EH (cell line): ENCODE measurements at regions not wholly inside any gene's neighbourhood (a gene's known extent, or its start where the extent isn't known, plus 50 kb on each side); places are given as distances from the start of the nearest gene placed in this dataset.

Experiments used
- DNase-seq: peaks from one replicate; pipeline ENCODE4 v3.0.0-alpha.2; 2015; ENCODE audit warnings: low read depth

DNA sequence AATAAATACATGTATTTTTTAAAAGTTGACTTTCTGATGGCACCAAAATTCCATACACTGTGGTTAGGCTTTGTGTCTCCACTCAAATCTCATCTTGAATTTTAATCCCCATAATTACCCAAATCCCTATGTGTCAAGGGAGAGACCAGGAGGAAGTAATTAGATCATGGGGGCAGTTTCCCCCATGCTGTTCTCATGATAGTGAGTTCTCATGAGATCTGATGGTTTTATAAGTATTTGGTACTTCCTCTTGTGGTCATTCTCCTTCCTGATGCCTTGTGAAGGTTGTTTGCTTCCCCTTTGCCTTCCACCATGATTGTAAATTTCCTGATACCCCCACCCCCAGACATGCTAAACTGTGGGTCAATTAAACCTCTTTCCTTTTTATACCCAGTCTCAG lies 1218.4 kb upstream of the PRMT6 start:
- DNase-seq, result no peak

GRCh38 chr1:105865546-105865945 lies 1190.9 kb upstream of the PRMT6 start:
- no peak for DNase-seq

GRCh38 chr1:105872817-105873216 lies 1183.7 kb upstream of the PRMT6 start:
- DNase-seq, result no peak

GRCh38 chr1:105874621-105875020 lies 1181.9 kb upstream of the PRMT6 start:
- no peak for DNase-seq

DNA sequence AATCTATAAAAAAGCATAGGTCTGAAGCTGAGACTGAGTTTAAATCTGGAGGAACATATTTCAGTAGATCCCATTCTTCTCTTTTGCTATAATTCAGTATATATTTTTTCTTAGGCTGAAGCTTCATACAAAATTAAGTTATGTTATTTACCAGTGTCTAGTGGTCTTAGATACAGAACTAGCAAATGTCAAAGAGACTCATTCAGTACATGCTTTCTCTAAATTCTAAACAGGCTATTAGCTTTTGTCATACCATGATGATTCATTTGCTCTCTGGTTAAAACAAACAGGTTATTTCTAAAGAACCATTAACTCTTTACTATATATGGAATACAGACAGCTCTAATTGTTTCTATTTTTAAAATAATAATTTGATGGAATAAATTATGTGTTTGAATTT lies 1170.2 kb upstream of the PRMT6 start:
- no peak for DNase-seq

DNA sequence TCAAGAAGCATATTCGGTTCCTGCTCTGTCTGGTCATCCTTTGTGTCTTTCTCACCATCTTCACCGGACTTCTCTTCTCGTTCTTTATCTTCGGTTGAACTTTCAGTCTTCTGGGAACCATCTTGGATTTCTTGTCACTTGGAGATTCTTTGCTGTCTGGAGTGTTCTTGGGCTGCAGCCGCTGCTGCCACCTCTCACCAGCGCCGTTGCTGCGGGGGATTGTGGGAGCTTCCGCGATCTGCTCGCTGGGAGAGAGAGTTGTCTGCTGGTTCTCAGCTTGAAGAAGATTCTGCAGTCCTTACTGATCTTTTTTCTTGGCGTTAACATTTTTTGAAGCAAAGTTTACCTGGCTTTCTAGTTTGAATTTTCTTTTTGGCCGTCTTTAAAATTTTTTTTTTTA lies 1165.2 kb upstream of the PRMT6 start:
- DNase-seq, result no peak

DNA sequence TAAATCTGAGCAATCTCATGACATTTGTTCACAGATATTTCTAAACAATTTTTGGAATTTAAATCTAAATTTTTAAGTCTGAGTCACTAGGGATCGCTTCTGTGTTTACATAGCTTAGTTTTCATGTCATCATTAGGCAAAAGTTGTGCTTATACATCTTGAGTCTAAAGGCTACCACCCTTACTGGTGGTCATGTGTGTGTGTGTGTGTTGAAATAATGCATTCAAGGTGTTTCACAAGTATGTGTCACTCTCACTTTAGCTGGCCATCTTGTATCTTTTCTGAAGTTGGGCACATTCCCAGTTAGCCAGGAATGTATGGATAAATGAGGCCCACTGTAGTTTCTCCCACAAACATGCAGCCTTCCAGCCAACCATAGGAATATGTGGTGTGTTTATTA lies 1162.5 kb upstream of the PRMT6 start:
- no peak for DNase-seq

GRCh38 chr1:105909811-105910210 lies 1146.7 kb upstream of the PRMT6 start:
- DNase-seq, result no peak

- no peak for DNase-seq
Measured at GRCh38 chr1:105914403-105914802, 1142.1 kb upstream of the PRMT6 start.

DNA sequence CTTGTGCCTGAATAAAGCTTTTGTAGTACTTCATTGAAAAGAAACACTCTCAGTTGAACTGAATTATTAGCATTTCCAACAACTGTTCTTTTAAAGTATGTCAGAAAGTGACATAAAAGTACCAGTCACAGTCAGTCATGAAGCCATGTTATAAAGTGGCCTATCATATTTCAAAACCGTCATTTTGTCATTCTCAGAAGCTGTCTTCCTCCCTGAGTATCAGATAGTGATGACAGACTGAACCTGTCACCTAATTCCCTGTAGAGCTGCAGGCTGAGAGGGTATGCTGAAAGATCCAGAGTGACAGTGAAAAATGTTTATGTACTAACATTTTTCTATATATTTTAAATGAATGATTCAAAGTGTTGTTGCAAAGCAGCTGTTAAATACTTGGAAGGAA lies 1121.7 kb upstream of the PRMT6 start:
- no peak for DNase-seq

DNA sequence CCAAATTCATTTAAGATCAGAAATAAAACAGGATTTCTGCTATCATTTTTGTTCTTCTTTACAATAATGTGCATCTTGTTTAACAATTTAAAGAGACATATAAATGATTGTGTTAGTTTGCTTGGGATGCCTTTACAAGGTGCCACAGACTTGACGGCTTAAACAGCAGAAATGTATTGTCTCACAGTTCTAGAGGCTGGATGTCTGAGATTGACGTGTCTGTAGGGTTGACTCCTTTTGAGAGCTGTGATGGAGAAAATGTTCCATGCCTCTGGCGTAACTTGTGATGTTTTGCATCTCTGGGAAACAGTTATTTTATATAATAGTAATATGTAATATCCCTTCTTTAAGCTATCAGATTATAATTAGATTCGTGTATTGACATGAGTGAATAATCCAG lies 1091.6 kb upstream of the PRMT6 start:
- no peak for DNase-seq

DNA sequence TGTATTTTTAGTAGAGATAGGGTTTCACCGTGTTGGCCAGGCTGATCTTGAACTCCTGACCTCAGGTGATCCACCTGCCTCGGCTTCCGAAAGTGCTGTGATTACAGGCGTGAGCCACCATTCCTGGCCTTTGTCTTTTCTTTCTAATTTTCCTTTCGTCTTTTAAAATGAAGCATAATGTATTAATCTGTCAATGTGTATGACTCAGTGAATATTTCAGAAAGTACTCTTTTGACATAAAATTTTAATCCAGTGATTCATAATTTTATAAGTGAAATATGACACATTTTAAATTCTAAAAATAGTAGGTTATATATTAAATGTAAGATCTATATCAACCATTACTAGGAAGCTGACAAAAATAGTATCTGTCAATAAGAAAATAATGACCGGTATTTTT lies 1059.0 kb upstream of the PRMT6 start:
- DNase-seq, result no peak

GRCh38 chr1:106022312-106022902 lies 1034.1 kb upstream of the PRMT6 start:
- DNase-seq, result no peak

GRCh38 chr1:106027871-106028270 lies 1028.6 kb upstream of the PRMT6 start:
- no peak for DNase-seq

DNA sequence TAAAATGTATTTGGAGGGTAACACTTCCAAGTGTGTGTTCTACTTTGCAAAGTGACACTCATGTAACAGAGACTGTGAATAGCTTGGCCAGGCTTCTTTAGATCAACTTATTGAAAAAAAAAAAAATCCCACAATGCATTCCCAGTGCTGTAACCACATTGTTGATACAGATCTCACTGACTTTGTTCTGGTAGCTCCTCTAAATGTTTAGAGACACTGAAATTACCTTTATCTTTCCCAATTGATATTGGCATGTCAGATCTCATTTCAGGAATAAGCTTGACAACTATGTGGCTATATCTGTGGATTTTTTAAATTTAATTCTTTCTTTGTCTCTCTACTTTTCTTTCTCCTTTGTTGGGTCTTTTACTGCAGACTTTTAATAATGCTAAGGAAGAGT lies 1018.9 kb upstream of the PRMT6 start:
- no peak for DNase-seq

DNA sequence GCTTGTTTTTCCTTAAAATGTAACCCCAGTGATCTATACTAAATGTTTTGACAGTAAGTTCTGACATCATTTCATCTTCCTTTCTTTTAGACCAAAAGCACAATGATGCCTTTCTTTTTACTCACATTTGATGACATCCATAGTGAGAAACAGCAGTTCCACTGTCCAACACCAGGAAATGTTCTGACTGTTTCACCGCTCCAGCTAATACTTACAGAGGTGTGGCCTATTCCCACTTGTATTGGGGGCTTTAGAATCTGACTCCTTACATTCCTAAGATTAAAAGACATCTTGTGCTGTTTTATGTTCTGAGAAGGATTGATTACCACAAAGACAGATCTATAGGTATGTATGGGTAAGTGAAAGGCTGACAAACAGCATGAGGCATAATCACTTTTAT lies 1018.2 kb upstream of the PRMT6 start:
- no peak for DNase-seq

DNA sequence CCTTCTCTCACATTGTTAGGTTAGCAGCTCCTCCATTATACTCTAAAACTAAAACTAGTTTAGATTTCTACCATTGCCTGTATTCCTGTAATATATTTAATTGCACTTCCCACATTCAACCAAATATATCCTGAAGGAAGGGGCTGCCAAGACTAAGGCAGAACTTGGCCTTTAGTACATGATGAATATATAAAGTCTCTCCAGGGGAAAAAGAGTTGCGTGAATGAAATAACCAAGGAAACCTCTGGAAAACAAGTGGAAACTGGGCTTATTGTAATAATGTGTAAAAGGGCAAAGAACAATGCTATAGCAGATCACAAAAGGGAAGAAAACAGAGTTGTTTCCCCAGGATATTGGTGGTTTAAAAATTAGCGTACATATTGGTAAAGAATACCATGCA lies 1012.5 kb upstream of the PRMT6 start:
- DNase-seq, result no peak

- no peak for DNase-seq
Measured at GRCh38 chr1:106047210-106047609, 1009.3 kb upstream of the PRMT6 start.

- no peak for DNase-seq
Measured at GRCh38 chr1:106049595-106049994, 1006.9 kb upstream of the PRMT6 start.

DNA sequence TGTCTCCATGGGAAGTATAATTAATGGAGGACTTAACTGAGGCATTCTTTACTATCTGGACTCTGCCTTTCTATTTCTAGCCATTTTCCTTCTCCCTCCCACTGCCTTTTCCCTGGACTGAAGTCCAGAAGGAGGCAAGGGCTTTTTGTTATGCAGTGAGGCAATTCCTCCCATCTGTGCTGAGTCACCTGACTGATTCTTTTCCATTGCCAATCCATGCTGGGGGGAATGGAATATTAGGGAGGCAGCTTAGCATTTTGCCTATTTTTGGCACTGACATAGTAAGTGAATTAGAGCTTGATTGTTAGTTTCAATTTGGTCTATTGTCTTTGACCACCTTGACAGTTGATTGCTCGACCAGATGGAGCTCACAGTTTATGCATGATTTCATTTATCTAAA lies 1000.6 kb upstream of the PRMT6 start:
- no peak for DNase-seq

GRCh38 chr1:106061586-106062495 lies 994.6 kb upstream of the PRMT6 start:
- DNase-seq, result no peak

- no peak for DNase-seq
Measured at GRCh38 chr1:106063510-106063909, 993.0 kb upstream of the PRMT6 start.

DNA sequence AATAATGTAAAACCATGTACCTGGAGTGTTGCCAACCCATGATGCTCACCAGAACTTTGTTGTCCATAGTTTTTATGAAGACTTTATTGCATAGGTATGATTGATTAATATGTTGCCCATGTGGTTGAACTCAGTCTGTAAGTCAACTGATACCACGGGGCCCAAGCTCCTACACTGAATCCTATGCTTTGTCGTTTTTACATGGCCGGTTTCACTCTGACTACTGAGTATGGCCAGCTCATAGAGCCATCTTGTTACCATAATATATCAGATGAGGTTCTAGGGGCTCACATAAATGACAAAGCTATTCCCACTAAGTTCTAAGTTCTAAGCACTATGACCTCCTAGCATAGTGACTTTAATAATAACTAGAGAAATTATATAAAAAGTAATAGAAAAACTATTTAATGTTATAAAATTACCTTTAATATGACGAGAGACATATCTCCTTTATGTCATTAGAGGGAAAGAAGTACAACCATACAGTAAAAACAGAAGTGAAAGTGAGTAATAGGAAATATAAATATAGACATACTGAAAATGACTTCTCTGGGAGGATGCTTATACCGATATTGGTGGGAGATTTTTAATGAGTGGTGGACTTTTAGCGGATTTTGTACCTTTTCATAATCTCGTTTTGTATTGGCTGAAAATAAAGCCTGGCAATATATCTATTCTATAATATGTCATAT lies 983.4 kb upstream of the PRMT6 start:
- no peak for DNase-seq
